ENCODE measurements at regions not wholly inside any gene's neighbourhood (a gene's known extent, or its start where the extent isn't known, plus 50 kb on each side); places are given as distances from the start of the nearest gene placed in this dataset.

- no peak for ATAC-seq
- Histone ChIP-seq H3K27me3 (ENCODE audit: control insufficient read depth, insufficient read depth, low read length) (no peaks in the 10 kb centered on the region), H3K9me3 (ENCODE audit: control insufficient read depth, insufficient read depth, low read depth, low read length) (no peaks in the 10 kb centered on the region), H3K4me1 (ENCODE audit: control insufficient read depth, insufficient read depth, low read length) (peaks cover 18% of the 10 kb centered on the region), H3K36me3 (ENCODE audit: control insufficient read depth, insufficient read depth, low read length) (no peaks in the 10 kb centered on the region), H3K4me3 (ENCODE audit: low read depth in 2 of 2, low read length in 2 of 2) (no peak overlapping the region), H3K27ac (ENCODE audit: low read length) (no peak overlapping the region; the same call in 1 of the 2 replicates)
- in situ Hi-C loops (cut with HindIII; ENCODE audit: low pct_unique_long_range_greater_than_20kb, low sequenced_read_pairs), result no loop called here
- intact Hi-C loops (cut with micrococcal nuclease; ENCODE audit: unreplicated experiment), result no loop called here
- BruUV-seq (replicated peaks), result no TSS peak
- TF ChIP-seq SIN3A (IDR thresholded peaks at IDR 0.05; ENCODE audit: borderline replicate concordance, insufficient read depth, low read depth, low read length) (no peak), POLR2AphosphoS5 (IDR thresholded peaks at IDR 0.05; ENCODE audit: low read depth, low read length) (no peak), REST (IDR thresholded peaks at IDR 0.05; ENCODE audit: insufficient read depth in 1 of 2, low read depth in 2 of 2, low read length in 1 of 2) (no peak), CTCF (IDR thresholded peaks at IDR 0.05) (no peak), TCF7L2 (IDR thresholded peaks at IDR 0.05; ENCODE audit: low read depth, low read length) (no peak)
- DNase-seq (ENCODE audit: low read depth, low spot score), result no peak
- POLR2A ChIA-PET, result no interaction called here
- CTCF ChIA-PET, result no interaction called here
Measured at GRCh38 chr11:134944986-134945385, 532.9 kb upstream of the B3GAT1 start.

- ATAC-seq (no peak), DNase-seq (ENCODE audit: low read depth, low spot score) (no peak)
- BruUV-seq (replicated peaks), result no TSS peak
- POLR2A ChIA-PET, result no interaction called here
- in situ Hi-C loops (cut with HindIII; ENCODE audit: low pct_unique_long_range_greater_than_20kb, low sequenced_read_pairs) (no loop called here), intact Hi-C loops (cut with micrococcal nuclease; ENCODE audit: unreplicated experiment) (no loop called here)
- Histone ChIP-seq H3K27ac (ENCODE audit: low read length) (no peak overlapping the region), H3K4me1 (ENCODE audit: control insufficient read depth, insufficient read depth, low read length) (peaks cover 16% of the 10 kb centered on the region), H3K4me3 (ENCODE audit: low read depth in 2 of 2, low read length in 2 of 2) (no peak overlapping the region), H3K36me3 (ENCODE audit: control insufficient read depth, insufficient read depth, low read length) (no peaks in the 10 kb centered on the region), H3K9me3 (ENCODE audit: control insufficient read depth, insufficient read depth, low read depth, low read length) (no peaks in the 10 kb centered on the region), H3K27me3 (ENCODE audit: control insufficient read depth, insufficient read depth, low read length) (no peaks in the 10 kb centered on the region)
- CTCF ChIA-PET, result no interaction called here
- TF ChIP-seq TCF7L2 (IDR thresholded peaks at IDR 0.05; ENCODE audit: low read depth, low read length) (no peak), REST (IDR thresholded peaks at IDR 0.05; ENCODE audit: insufficient read depth in 1 of 2, low read depth in 2 of 2, low read length in 1 of 2) (no peak), SIN3A (IDR thresholded peaks at IDR 0.05; ENCODE audit: borderline replicate concordance, insufficient read depth, low read depth, low read length) (no peak), CTCF (IDR thresholded peaks at IDR 0.05) (no peak), POLR2AphosphoS5 (IDR thresholded peaks at IDR 0.05; ENCODE audit: low read depth, low read length) (no peak)
Measured at GRCh38 chr11:134944131-134944530, 532.1 kb upstream of the B3GAT1 start.

Measured in Panc1 (cell line).